ENCODE measurements at regions not wholly inside any gene's neighbourhood (a gene's known extent, or its start where the extent isn't known, plus 50 kb on each side); places are given as distances from the start of the nearest gene placed in this dataset.

GRCh38 chr20:9977629-9978028 lies 57.2 kb upstream of the ANKEF1 start:
- in situ Hi-C loops (cut with HindIII; ENCODE audit: low pct_unique_long_range_greater_than_20kb, low sequenced_read_pairs) (no loop called here), intact Hi-C loops (cut with micrococcal nuclease; ENCODE audit: unreplicated experiment) (loop anchor here (1.0 to 2.0 kb wide), 3 partner anchors 113 to 449 kb away; no protein-coding TSS in a partner anchor)
- Histone ChIP-seq H3K4me3 (ENCODE audit: low read depth in 2 of 2, low read length in 2 of 2) (no peak overlapping the region), H3K27me3 (ENCODE audit: control insufficient read depth, insufficient read depth, low read length) (no peaks in the 10 kb centered on the region), H3K36me3 (ENCODE audit: control insufficient read depth, insufficient read depth, low read length) (no peaks in the 10 kb centered on the region), H3K9me3 (ENCODE audit: control insufficient read depth, insufficient read depth, low read depth, low read length) (no peaks in the 10 kb centered on the region), H3K27ac (ENCODE audit: low read length) (no peak overlapping the region), H3K4me1 (ENCODE audit: control insufficient read depth, insufficient read depth, low read length) (no peaks in the 10 kb centered on the region)
- DNase-seq (ENCODE audit: low read depth, low spot score) (no peak), ATAC-seq (no peak)
- TF ChIP-seq SIN3A (IDR thresholded peaks at IDR 0.05; ENCODE audit: borderline replicate concordance, insufficient read depth, low read depth, low read length) (no peak), POLR2AphosphoS5 (IDR thresholded peaks at IDR 0.05; ENCODE audit: low read depth, low read length) (no peak), TCF7L2 (IDR thresholded peaks at IDR 0.05; ENCODE audit: low read depth, low read length) (no peak), CTCF (IDR thresholded peaks at IDR 0.05) (no peak), REST (IDR thresholded peaks at IDR 0.05; ENCODE audit: insufficient read depth in 1 of 2, low read depth in 2 of 2, low read length in 1 of 2) (no peak)
- ChIA-PET CTCF (interaction anchor here (1.2 kb wide), 1 partner anchor 113 kb away, joined by 5 read pairs; no protein-coding TSS in a partner anchor), POLR2A (no interaction called here)
- no TSS peak for BruUV-seq (replicated peaks)

GRCh38 chr20:9974324-9974723 lies 60.5 kb upstream of the ANKEF1 start:
- Histone ChIP-seq H3K27ac (ENCODE audit: low read length) (no peak overlapping the region), H3K4me1 (ENCODE audit: control insufficient read depth, insufficient read depth, low read length) (no peaks in the 10 kb centered on the region), H3K4me3 (ENCODE audit: low read depth in 2 of 2, low read length in 2 of 2) (no peak overlapping the region), H3K9me3 (ENCODE audit: control insufficient read depth, insufficient read depth, low read depth, low read length) (no peaks in the 10 kb centered on the region), H3K36me3 (ENCODE audit: control insufficient read depth, insufficient read depth, low read length) (no peaks in the 10 kb centered on the region), H3K27me3 (ENCODE audit: control insufficient read depth, insufficient read depth, low read length) (no peaks in the 10 kb centered on the region)
- DNase-seq (ENCODE audit: low read depth, low spot score) (no peak), ATAC-seq (no peak)
- intact Hi-C loops (cut with micrococcal nuclease; ENCODE audit: unreplicated experiment) (no loop called here), in situ Hi-C loops (cut with HindIII; ENCODE audit: low pct_unique_long_range_greater_than_20kb, low sequenced_read_pairs) (no loop called here)
- BruUV-seq (replicated peaks) = no TSS peak
- POLR2A ChIA-PET = no interaction called here
- CTCF ChIA-PET = no interaction called here
- no peak for TF ChIP-seq TCF7L2 (IDR thresholded peaks at IDR 0.05; ENCODE audit: low read depth, low read length)
- TF ChIP-seq CTCF (IDR thresholded peaks at IDR 0.05) = peak; percentile 30
- TF ChIP-seq REST (IDR thresholded peaks at IDR 0.05; ENCODE audit: insufficient read depth in 1 of 2, low read depth in 2 of 2, low read length in 1 of 2) = no peak
